ENCODE measurements at regions not wholly inside any gene's neighbourhood (a gene's known extent, or its start where the extent isn't known, plus 50 kb on each side); places are given as distances from the start of the nearest gene placed in this dataset.
"Not testable (repeated sequence)": the region's sequence is repeated elsewhere in the genome, so short reads cannot be mapped to it uniquely, and the experiment has no call there.

DNA sequence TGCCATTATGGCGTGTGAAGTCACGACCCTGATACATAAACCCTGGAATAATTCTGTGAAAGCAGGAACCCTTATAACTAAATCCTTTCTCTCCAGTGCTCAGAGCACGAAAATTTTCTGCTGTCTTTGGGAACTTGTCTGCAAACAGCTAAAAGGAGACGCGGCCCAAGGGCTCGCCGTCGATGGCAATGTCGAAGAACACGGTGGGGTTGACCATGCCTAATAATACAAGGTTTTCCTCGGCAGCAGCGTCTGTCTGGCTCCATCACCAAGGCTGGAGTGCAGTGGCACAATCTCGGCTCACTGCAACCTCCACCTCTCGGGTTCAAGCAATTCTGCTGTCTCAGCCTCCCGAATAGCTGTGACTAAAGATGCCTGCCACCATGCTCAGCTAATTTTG is 132.4 kb upstream of the KIF5B start:
- DNase-seq (ENCODE audit: low spot score in 2 of 2); H3K36me3 Mint-ChIP-seq (ENCODE audit: insufficient read depth); ATAC-seq (replicated peaks; ENCODE audit: extremely low read depth, poor library complexity, severe bottlenecking); H3K9me3 Mint-ChIP-seq; H3K4me3 Mint-ChIP-seq; H3K4me1 Mint-ChIP-seq; H3K27ac Mint-ChIP-seq (ENCODE audit: low read depth): not testable (repeated sequence)
- peaks cover 20% of the 10 kb centered on the region for H3K27me3 Mint-ChIP-seq

- Mint-ChIP-seq H3K4me3 (no peak overlapping the region), H3K4me1 (peaks cover 5% of the 10 kb centered on the region), H3K27me3 (peaks cover 20% of the 10 kb centered on the region), H3K9me3 (no peaks in the 10 kb centered on the region), H3K27ac (ENCODE audit: low read depth) (no peak overlapping the region), H3K36me3 (ENCODE audit: insufficient read depth) (no peaks in the 10 kb centered on the region)
- no peak for DNase-seq (ENCODE audit: low spot score in 2 of 2)
- ATAC-seq (replicated peaks; ENCODE audit: extremely low read depth, poor library complexity, severe bottlenecking) = no peak
Observed at GRCh38 chr10:32187686-32188085, 131.5 kb upstream of the KIF5B start.

DNA sequence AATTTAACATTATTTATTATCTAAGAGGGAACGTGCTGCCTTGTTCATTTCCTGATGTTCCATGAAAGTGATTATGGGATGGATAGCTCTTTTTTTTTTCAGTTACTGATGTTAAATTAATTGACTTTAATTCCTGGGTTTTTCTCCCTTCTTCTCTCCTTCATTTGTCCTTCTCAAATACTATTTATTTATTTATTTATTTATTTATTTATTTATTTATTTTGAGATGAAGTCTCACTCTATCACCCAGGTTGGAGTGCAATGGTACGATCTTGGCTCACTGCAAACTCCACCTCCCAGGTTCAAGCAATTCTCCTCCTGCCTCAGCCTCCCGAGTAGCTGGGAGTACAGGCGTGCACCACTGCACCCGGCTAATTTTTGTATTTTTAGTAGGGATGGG is 127.4 kb upstream of the KIF5B start:
- not testable (repeated sequence) for H3K9me3 Mint-ChIP-seq; ATAC-seq (replicated peaks; ENCODE audit: extremely low read depth, poor library complexity, severe bottlenecking); DNase-seq (ENCODE audit: low spot score in 2 of 2); H3K4me1 Mint-ChIP-seq; H3K36me3 Mint-ChIP-seq (ENCODE audit: insufficient read depth); H3K27ac Mint-ChIP-seq (ENCODE audit: low read depth); H3K4me3 Mint-ChIP-seq
- H3K27me3 Mint-ChIP-seq = peaks cover 29% of the 10 kb centered on the region

- Mint-ChIP-seq H3K27me3 (peaks cover 23% of the 10 kb centered on the region), H3K4me1 (no peaks in the 10 kb centered on the region), H3K9me3 (no peaks in the 10 kb centered on the region), H3K36me3 (ENCODE audit: insufficient read depth) (no peaks in the 10 kb centered on the region), H3K27ac (ENCODE audit: low read depth) (no peak overlapping the region), H3K4me3 (no peak overlapping the region)
- DNase-seq (ENCODE audit: low spot score in 2 of 2) = no peak
- no peak for ATAC-seq (replicated peaks; ENCODE audit: extremely low read depth, poor library complexity, severe bottlenecking)
Observed at GRCh38 chr10:32182476-32182875, 126.3 kb upstream of the KIF5B start.

- no peaks in the 10 kb centered on the region for H3K36me3 Mint-ChIP-seq (ENCODE audit: insufficient read depth)
- H3K27me3 Mint-ChIP-seq = peaks cover 9% of the 10 kb centered on the region
- no peaks in the 10 kb centered on the region for H3K4me1 Mint-ChIP-seq
- no peak for ATAC-seq (replicated peaks; ENCODE audit: extremely low read depth, poor library complexity, severe bottlenecking)
- DNase-seq (ENCODE audit: low spot score in 2 of 2) = no peak
- no peaks in the 10 kb centered on the region for H3K9me3 Mint-ChIP-seq
- H3K27ac Mint-ChIP-seq (ENCODE audit: low read depth) = no peak overlapping the region
- H3K4me3 Mint-ChIP-seq = no peak overlapping the region
Observed at GRCh38 chr10:32180390-32181280, 124.4 kb upstream of the KIF5B start.

DNA sequence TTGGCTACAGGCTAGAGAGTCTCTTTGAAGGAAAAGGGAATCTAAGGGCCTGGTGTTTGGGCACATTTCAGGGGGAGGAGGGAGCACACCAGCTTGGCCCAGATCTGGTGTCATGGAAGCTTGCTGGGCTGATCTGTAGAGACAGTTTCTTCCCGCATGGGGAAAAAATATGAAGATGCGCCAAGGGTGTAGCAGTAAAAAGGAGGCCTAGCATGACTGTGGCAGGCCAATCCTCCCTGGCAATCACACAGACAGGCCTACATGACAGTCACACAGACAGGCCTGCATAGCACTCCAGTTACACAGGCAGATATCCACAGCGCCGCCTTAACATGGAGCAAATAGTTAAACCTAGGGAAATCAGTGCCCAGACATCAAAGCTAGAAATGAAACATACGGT is 123.6 kb upstream of the KIF5B start:
- no peaks in the 10 kb centered on the region for H3K9me3 Mint-ChIP-seq
- no peak for DNase-seq (ENCODE audit: low spot score in 2 of 2)
- H3K4me1 Mint-ChIP-seq = no peaks in the 10 kb centered on the region
- H3K27me3 Mint-ChIP-seq = peaks cover 9% of the 10 kb centered on the region
- H3K27ac Mint-ChIP-seq (ENCODE audit: low read depth) = no peak overlapping the region
- no peak overlapping the region for H3K4me3 Mint-ChIP-seq
- no peaks in the 10 kb centered on the region for H3K36me3 Mint-ChIP-seq (ENCODE audit: insufficient read depth)
- no peak for ATAC-seq (replicated peaks; ENCODE audit: extremely low read depth, poor library complexity, severe bottlenecking)

DNA sequence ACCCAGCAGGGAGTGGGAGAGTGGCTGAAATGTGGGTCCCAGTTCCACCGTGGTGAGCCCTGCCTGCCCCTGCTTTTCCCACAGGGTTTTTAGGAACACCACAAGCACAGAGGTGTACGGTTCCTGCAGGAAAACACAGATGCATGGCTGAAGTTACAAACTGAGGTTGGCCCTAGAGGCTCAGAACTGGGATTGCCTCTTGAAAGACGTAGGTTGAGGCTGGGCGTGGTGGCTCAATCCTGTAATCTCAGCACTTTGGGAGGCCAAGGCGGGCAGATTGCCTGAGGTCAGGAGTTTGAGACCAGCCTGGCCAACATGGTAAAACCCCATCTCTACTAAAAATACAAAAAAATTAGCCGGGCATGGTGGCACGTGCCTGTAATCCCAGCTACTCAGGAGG is 121.4 kb upstream of the KIF5B start:
- H3K9me3 Mint-ChIP-seq; DNase-seq (ENCODE audit: low spot score in 2 of 2); H3K4me3 Mint-ChIP-seq; H3K27ac Mint-ChIP-seq (ENCODE audit: low read depth); ATAC-seq (replicated peaks; ENCODE audit: extremely low read depth, poor library complexity, severe bottlenecking); H3K4me1 Mint-ChIP-seq; H3K36me3 Mint-ChIP-seq (ENCODE audit: insufficient read depth); H3K27me3 Mint-ChIP-seq: not testable (repeated sequence)

DNA sequence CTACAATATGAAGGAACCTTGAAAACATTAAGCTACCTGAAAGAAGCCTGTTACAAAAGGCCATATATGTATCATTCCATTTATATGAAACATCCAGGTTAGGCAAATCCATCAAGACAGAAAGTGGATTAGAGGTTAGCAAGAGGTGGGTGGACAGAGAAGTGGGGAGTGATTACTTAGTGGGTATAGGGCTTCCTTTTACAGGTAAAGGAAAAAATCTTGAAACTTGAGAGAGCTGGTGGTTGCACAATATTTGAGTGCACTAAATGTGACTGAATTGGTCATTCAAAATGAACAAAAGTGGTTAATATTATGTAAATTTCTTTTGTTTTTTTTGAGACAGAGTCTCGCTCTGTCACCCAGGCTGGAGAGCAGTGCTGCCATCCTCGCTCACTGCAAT is 119.4 kb upstream of the KIF5B start:
- H3K4me3 Mint-ChIP-seq = no peak overlapping the region
- H3K36me3 Mint-ChIP-seq (ENCODE audit: insufficient read depth) = no peaks in the 10 kb centered on the region
- DNase-seq (ENCODE audit: low spot score in 2 of 2) = no peak
- H3K27me3 Mint-ChIP-seq = peaks cover 5% of the 10 kb centered on the region
- ATAC-seq (replicated peaks; ENCODE audit: extremely low read depth, poor library complexity, severe bottlenecking) = no peak
- no peaks in the 10 kb centered on the region for H3K9me3 Mint-ChIP-seq
- H3K4me1 Mint-ChIP-seq = no peaks in the 10 kb centered on the region
- no peak overlapping the region for H3K27ac Mint-ChIP-seq (ENCODE audit: low read depth)

- H3K27me3 Mint-ChIP-seq = peaks cover 15% of the 10 kb centered on the region
- H3K4me1 Mint-ChIP-seq = no peaks in the 10 kb centered on the region
- no peak for DNase-seq (ENCODE audit: low spot score in 2 of 2)
Observed at GRCh38 chr10:32174349-32174893, 118.2 kb upstream of the KIF5B start.

DNA sequence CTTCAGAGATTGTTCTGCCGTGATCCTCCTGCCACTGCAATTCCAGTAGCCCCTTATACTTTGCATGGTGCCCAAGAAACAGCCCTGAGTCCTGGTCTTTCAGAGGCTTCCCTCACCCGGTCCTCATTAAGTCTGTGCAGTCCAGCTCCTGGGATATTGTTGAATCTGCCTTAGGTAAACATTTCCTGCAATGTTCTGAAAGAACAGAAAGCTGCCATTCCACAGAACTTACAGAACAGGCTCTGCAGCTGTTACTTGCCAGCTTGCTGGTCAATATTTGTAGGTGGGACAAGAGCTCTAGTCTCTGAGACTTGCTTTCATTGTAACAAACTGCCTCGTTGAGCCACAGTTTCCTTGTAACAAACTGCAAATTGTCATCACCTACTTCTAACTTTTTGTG is 115.0 kb upstream of the KIF5B start:
- Mint-ChIP-seq H3K36me3 (ENCODE audit: insufficient read depth) (no peaks in the 10 kb centered on the region), H3K4me3 (no peak overlapping the region), H3K9me3 (no peaks in the 10 kb centered on the region), H3K27ac (ENCODE audit: low read depth) (no peak overlapping the region), H3K27me3 (peaks cover 15% of the 10 kb centered on the region), H3K4me1 (no peaks in the 10 kb centered on the region)
- ATAC-seq (replicated peaks; ENCODE audit: extremely low read depth, poor library complexity, severe bottlenecking) (no peak), DNase-seq (ENCODE audit: low spot score in 2 of 2) (no peak)

More at GRCh38 chr10:32174349-32174893, 118.2 kb upstream of the KIF5B start:
- Mint-ChIP-seq H3K27ac (ENCODE audit: low read depth) (no peak overlapping the region), H3K36me3 (ENCODE audit: insufficient read depth) (no peaks in the 10 kb centered on the region), H3K9me3 (no peaks in the 10 kb centered on the region), H3K4me3 (no peak overlapping the region)
- no peak for ATAC-seq (replicated peaks; ENCODE audit: extremely low read depth, poor library complexity, severe bottlenecking)

DNA sequence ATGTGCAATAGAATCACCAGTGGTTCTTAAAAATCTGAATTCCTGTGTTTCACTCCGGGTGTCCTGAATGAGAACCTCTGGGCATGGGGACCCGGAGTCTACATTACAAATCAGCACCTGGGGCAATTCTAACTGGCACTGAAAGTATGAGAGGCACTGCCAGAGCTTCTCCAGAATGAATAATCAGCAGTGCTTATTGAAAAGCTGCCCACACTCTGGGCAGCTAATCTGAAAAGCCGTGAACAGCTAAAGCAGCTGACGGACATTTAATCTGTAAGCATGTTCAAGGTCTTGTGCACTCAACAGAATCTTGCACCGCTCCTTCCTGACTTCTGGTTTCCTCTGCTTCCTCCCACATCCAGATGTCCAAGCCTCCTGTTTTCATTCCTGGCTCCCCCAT is 113.3 kb upstream of the KIF5B start:
- Mint-ChIP-seq H3K27me3 (peaks cover 32% of the 10 kb centered on the region), H3K4me3 (no peak overlapping the region), H3K9me3 (no peaks in the 10 kb centered on the region), H3K36me3 (ENCODE audit: insufficient read depth) (no peaks in the 10 kb centered on the region), H3K27ac (ENCODE audit: low read depth) (no peak overlapping the region), H3K4me1 (no peaks in the 10 kb centered on the region)
- no peak for DNase-seq (ENCODE audit: low spot score in 2 of 2)
- no peak for ATAC-seq (replicated peaks; ENCODE audit: extremely low read depth, poor library complexity, severe bottlenecking)

- peaks cover 35% of the 10 kb centered on the region for H3K27me3 Mint-ChIP-seq
- H3K27ac Mint-ChIP-seq (ENCODE audit: low read depth) = no peak overlapping the region
- no peaks in the 10 kb centered on the region for H3K4me1 Mint-ChIP-seq
- no peak overlapping the region for H3K4me3 Mint-ChIP-seq
- H3K9me3 Mint-ChIP-seq = no peaks in the 10 kb centered on the region
- DNase-seq (ENCODE audit: low spot score in 2 of 2) = no peak
- H3K36me3 Mint-ChIP-seq (ENCODE audit: insufficient read depth) = no peaks in the 10 kb centered on the region
- no peak for ATAC-seq (replicated peaks; ENCODE audit: extremely low read depth, poor library complexity, severe bottlenecking)
Observed at GRCh38 chr10:32167450-32167849, 111.2 kb upstream of the KIF5B start.

DNA sequence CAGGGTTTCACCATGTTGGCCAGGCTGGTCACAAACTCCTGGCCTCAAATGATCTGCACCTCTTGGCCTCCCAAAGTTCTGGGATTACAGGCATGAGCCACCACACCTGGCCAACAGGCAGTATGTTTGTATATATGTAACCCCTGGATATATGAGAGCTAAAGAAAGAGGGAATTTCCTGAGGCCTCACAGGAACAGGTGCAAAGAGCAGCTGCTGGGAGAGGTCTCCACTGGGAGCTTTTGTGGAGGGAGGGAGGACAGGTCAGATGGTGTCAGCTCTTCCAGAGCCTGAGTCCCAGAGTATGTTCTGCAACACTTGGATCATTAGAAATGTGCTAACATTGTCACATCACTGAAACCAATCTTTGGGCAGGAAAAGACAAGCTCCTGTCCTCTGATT is 110.1 kb upstream of the KIF5B start:
- Mint-ChIP-seq H3K27ac (ENCODE audit: low read depth) (no peak overlapping the region), H3K4me3 (no peak overlapping the region), H3K9me3 (no peaks in the 10 kb centered on the region), H3K27me3 (peaks cover 35% of the 10 kb centered on the region), H3K4me1 (no peaks in the 10 kb centered on the region), H3K36me3 (ENCODE audit: insufficient read depth) (no peaks in the 10 kb centered on the region)
- DNase-seq (ENCODE audit: low spot score in 2 of 2) = no peak
- no peak for ATAC-seq (replicated peaks; ENCODE audit: extremely low read depth, poor library complexity, severe bottlenecking)

Measured in central memory CD8-positive, alpha-beta T cell (primary cell).